ENCODE measurements at regions not wholly inside any gene's neighbourhood (a gene's known extent, or its start where the extent isn't known, plus 50 kb on each side); places are given as distances from the start of the nearest gene placed in this dataset.

GRCh38 chr13:107734891-107735625, 480.3 kb downstream of the LIG4 start:
- TF ChIP-seq POU6F1 (CRISPR knock-in tag; IDR thresholded peaks at IDR 0.05; ENCODE audit: borderline replicate concordance, low read depth) (no peak), CSDC2 (CRISPR knock-in tag; IDR thresholded peaks at IDR 0.05) (no peak), ZNF565 (CRISPR knock-in tag; conservative IDR thresholded peaks at IDR 0.05; ENCODE audit: low read depth) (no peak), ZFP30 (CRISPR knock-in tag; IDR thresholded peaks at IDR 0.05) (no peak)
